Mesenchymal stem cell (in vitro differentiated cells and primary cell): ENCODE measurements at regions not wholly inside any gene's neighbourhood (a gene's known extent, or its start where the extent isn't known, plus 50 kb on each side); places are given as distances from the start of the nearest gene placed in this dataset.

Experiments
- DNase-seq: peaks from one replicate; pipeline ENCODE4 v3.0.0-alpha.2; 2013
- H2AFZ ChIP-seq: one replicate; pipeline ENCODE4 v1.6.1; 2013; ENCODE audit warnings: low read depth, mild to moderate bottlenecking, control low read depth, inconsistent platforms, low read length, moderate library complexity
- H2AK5ac ChIP-seq: 2 replicates; pipeline ENCODE4 v1.6.1; 2013; ENCODE audit warnings: low read length, moderate library complexity, mild to moderate bottlenecking, inconsistent platforms; ENCODE audit not compliant: severe bottlenecking
- H2BK120ac ChIP-seq: one replicate; pipeline ENCODE4 v1.6.1; 2013; ENCODE audit warnings: low read depth, mild to moderate bottlenecking, inconsistent platforms, low read length, moderate library complexity
- H2BK12ac ChIP-seq, 2 experiments: one replicate each; pipeline ENCODE4 v1.6.1; 2013; ENCODE audit warnings: inconsistent platforms in 2 of 2, low read length in 2 of 2, mild to moderate bottlenecking in 2 of 2, moderate library complexity in 2 of 2, control low read depth in 1 of 2
- H2BK15ac ChIP-seq: one replicate; pipeline ENCODE4 v1.6.1; 2013; ENCODE audit warnings: mild to moderate bottlenecking, low read depth, inconsistent platforms; ENCODE audit not compliant: poor library complexity, severe bottlenecking
- H2BK5ac ChIP-seq: 2 replicates; pipeline ENCODE4 v1.6.1; 2013; ENCODE audit warnings: low read depth, mild to moderate bottlenecking, low read length, control low read depth, inconsistent platforms; ENCODE audit not compliant: poor library complexity, severe bottlenecking
- H3K14ac ChIP-seq, 2 experiments: one replicate each; pipeline ENCODE4 v1.6.1; 2013; ENCODE audit warnings: inconsistent platforms in 2 of 2, low read length in 2 of 2, control low read depth in 1 of 2, mild to moderate bottlenecking in 1 of 2, moderate library complexity in 1 of 2
- H3K18ac ChIP-seq, 2 experiments: one replicate each; pipeline ENCODE4 v1.6.1; 2013; ENCODE audit warnings: inconsistent platforms in 2 of 2, low read length in 2 of 2, control low read depth in 1 of 2, low read depth in 1 of 2, mild to moderate bottlenecking in 1 of 2
- H3K23ac ChIP-seq, 2 experiments: one replicate each; pipeline ENCODE4 v1.6.1; 2013; ENCODE audit warnings: inconsistent platforms in 2 of 2, low read length in 2 of 2, mild to moderate bottlenecking in 2 of 2, moderate library complexity in 2 of 2, control low read depth in 1 of 2
- H3K27ac ChIP-seq: 2 replicates; pipeline ENCODE4 v1.5.1; 2013; ENCODE audit warnings: mild to moderate bottlenecking, moderate library complexity, low read length, control low read depth, inconsistent platforms; ENCODE audit not compliant: poor library complexity, severe bottlenecking
- H3K27me3 ChIP-seq, 2 experiments: 2 replicates each; pipeline versions ENCODE4 v1.6.1 to v1.7.0; 2013; ENCODE audit warnings: low read length in 2 of 2, mild to moderate bottlenecking in 2 of 2, moderate library complexity in 2 of 2, control low read depth in 1 of 2, inconsistent platforms in 1 of 2; ENCODE audit not compliant: control insufficient read depth in 1 of 2, insufficient read depth in 1 of 2
- H3K36me3 ChIP-seq, 2 experiments: 2 replicates each; pipeline versions ENCODE4 v1.6.1 to v1.7.0; 2013; ENCODE audit warnings: low read length in 2 of 2, control low read depth in 1 of 2, inconsistent platforms in 1 of 2, low read depth in 1 of 2, mild to moderate bottlenecking in 1 of 2; ENCODE audit not compliant: insufficient read depth in 2 of 2, control insufficient read depth in 1 of 2
- H3K4ac ChIP-seq, 2 experiments: one replicate each; pipeline ENCODE4 v1.6.1; 2013; ENCODE audit warnings: inconsistent platforms in 2 of 2, low read length in 2 of 2, mild to moderate bottlenecking in 2 of 2, moderate library complexity in 2 of 2, control low read depth in 1 of 2, low read depth in 1 of 2
- H3K4me1 ChIP-seq: 2 replicates; pipeline ENCODE4 v1.6.1; 2013; ENCODE audit warnings: low read depth, low read length, control low read depth; ENCODE audit not compliant: control insufficient read depth, insufficient read depth
- H3K4me2 ChIP-seq: 2 replicates; pipeline ENCODE4 v1.6.1; 2013; ENCODE audit warnings: low read length, mild to moderate bottlenecking, inconsistent platforms; ENCODE audit not compliant: poor library complexity, severe bottlenecking
- H3K4me3 ChIP-seq, 2 experiments: 2 replicates each; pipeline versions ENCODE4 v1.5.1 to v1.7.0; 2013; ENCODE audit warnings: low read length in 2 of 2, mild to moderate bottlenecking in 2 of 2, control low read depth in 1 of 2, low read depth in 1 of 2; ENCODE audit not compliant: insufficient read depth in 1 of 2
- H3K79me1 ChIP-seq: replicated peaks from 2 replicates; pipeline ENCODE4 v1.6.1; 2013; ENCODE audit warnings: mild to moderate bottlenecking, control low read depth, low read length, inconsistent platforms; ENCODE audit not compliant: poor library complexity, severe bottlenecking
- H3K9ac ChIP-seq: 2 replicates; pipeline ENCODE4 v1.7.0; 2013; ENCODE audit warnings: mild to moderate bottlenecking, low read length, moderate library complexity
- H3K9me3 ChIP-seq: 2 replicates; pipeline ENCODE4 v1.7.0; 2013; ENCODE audit warnings: mild to moderate bottlenecking, low read length; ENCODE audit not compliant: control insufficient read depth
- H4K8ac ChIP-seq: one replicate; pipeline ENCODE4 v1.6.1; 2013; ENCODE audit warnings: inconsistent platforms, mild to moderate bottlenecking, low read length, moderate library complexity
- H4K91ac ChIP-seq: one replicate; pipeline ENCODE4 v1.6.1; 2013; ENCODE audit warnings: mild to moderate bottlenecking, low read length, inconsistent platforms
- WGBS: methylation state at CpG from one replicate; pipeline ENCODE4 v1.1.7; 2013; ENCODE audit warnings: mixed read lengths; 5-methylcytosine and 5-hydroxymethylcytosine counted together

- Histone ChIP-seq H3K23ac (no peak overlapping the region), H3K79me1 (no peaks in the 10 kb centered on the region)
- 87% methylated on average over 2 of the region's 2 CpGs for WGBS
These were observed 89.8 kb upstream of the TNIP3 start for GRCh38 chr4:121253961-121254360.

DNA sequence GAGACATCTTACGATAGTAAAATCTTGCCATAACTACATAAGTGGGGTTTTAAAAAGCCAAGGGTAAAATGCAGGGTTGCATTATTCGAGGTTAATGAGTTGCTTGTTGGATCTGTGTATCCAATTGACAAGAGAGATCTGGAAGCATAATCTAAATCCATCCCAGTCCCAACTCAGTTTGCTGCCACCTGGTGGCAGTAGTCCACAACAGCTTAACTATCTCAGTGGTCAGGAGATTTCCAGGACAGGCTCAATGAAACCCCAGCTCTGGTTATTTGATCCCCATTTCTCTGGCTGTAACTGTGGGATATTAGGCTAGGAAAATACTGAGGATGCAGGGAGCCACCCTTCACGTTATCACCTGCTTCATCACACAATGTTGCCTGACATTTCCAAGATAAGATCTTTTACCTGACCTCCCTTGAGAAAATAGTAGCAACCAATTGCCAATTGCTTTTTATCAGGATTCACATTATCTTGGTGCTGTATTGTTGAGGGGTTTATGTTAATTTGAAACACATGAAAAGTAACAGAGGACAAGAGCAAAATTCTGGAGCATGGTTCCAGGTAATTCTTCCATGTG, 88.2 kb upstream of the TNIP3 start:
- Histone ChIP-seq H2AK5ac (no peak overlapping the region), H2BK15ac (no peak overlapping the region), H3K18ac (no peak overlapping the region), H3K4me3 (no peak overlapping the region), H2AFZ (no peak overlapping the region), H2BK120ac (no peak overlapping the region), H3K27ac (no peak overlapping the region), H2BK5ac (no peak overlapping the region), H3K36me3 (no peaks in the 10 kb centered on the region), H3K9ac (no peak overlapping the region), H4K8ac (no peak overlapping the region), H3K79me1 (no peaks in the 10 kb centered on the region), H3K27me3 (no peaks in the 10 kb centered on the region), H3K9me3 (no peaks in the 10 kb centered on the region), H4K91ac (no peak overlapping the region), H3K4ac (no peak overlapping the region), H3K4me1 (peaks cover 1% of the 10 kb centered on the region), H3K4me2 (no peak overlapping the region), H3K23ac (no peak overlapping the region), H2BK12ac (no peak overlapping the region), H3K14ac (no peak overlapping the region)
- 6% methylated on average over 3 of the region's 3 CpGs for WGBS
- peak; percentile 73 for DNase-seq

More at GRCh38 chr4:121253961-121254360, 89.8 kb upstream of the TNIP3 start:
- peak overlapping the region in 1 of 2 experiments; percentile 5 for H3K18ac ChIP-seq
- H2BK15ac ChIP-seq, result no peak overlapping the region
- H3K9ac ChIP-seq, result no peak overlapping the region
- H2AFZ ChIP-seq, result no peak overlapping the region
- H3K4me1 ChIP-seq, result peaks cover 1% of the 10 kb centered on the region
- H3K27ac ChIP-seq, result no peak overlapping the region
- no peak overlapping the region for H2BK120ac ChIP-seq
- DNase-seq, result no peak
- H2BK5ac ChIP-seq, result no peak overlapping the region
- H3K9me3 ChIP-seq, result no peaks in the 10 kb centered on the region
- peak overlapping the region; percentile 2 for H4K8ac ChIP-seq
- no peak overlapping the region for H3K4ac ChIP-seq
- peak overlapping the region in 1 of 2 experiments; percentile 61 for H2BK12ac ChIP-seq
- H3K36me3 ChIP-seq, result no peaks in the 10 kb centered on the region
- peak overlapping the region; percentile 12 for H4K91ac ChIP-seq
- no peak overlapping the region for H3K14ac ChIP-seq
- no peaks in the 10 kb centered on the region for H3K27me3 ChIP-seq
- no peak overlapping the region for H2AK5ac ChIP-seq
- H3K4me2 ChIP-seq, result no peak overlapping the region
- H3K4me3 ChIP-seq, result no peak overlapping the region

GRCh38 chr4:121248747-121249146, 84.6 kb upstream of the TNIP3 start:
- Histone ChIP-seq H3K4ac (no peak overlapping the region), H3K14ac (no peak overlapping the region), H4K8ac (no peak overlapping the region), H3K27me3 (no peaks in the 10 kb centered on the region), H2BK15ac (no peak overlapping the region), H2BK5ac (no peak overlapping the region), H2BK120ac (no peak overlapping the region), H2AFZ (no peak overlapping the region), H3K23ac (no peak overlapping the region), H3K4me1 (no peaks in the 10 kb centered on the region), H3K4me2 (no peak overlapping the region), H3K9ac (no peak overlapping the region), H3K27ac (no peak overlapping the region), H4K91ac (no peak overlapping the region), H3K79me1 (no peaks in the 10 kb centered on the region), H2AK5ac (no peak overlapping the region), H2BK12ac (no peak overlapping the region), H3K9me3 (no peaks in the 10 kb centered on the region), H3K4me3 (no peak overlapping the region), H3K36me3 (no peaks in the 10 kb centered on the region), H3K18ac (no peak overlapping the region)
- WGBS, result 80% methylated on average over 2 of the region's 2 CpGs
- no peak for DNase-seq

DNA sequence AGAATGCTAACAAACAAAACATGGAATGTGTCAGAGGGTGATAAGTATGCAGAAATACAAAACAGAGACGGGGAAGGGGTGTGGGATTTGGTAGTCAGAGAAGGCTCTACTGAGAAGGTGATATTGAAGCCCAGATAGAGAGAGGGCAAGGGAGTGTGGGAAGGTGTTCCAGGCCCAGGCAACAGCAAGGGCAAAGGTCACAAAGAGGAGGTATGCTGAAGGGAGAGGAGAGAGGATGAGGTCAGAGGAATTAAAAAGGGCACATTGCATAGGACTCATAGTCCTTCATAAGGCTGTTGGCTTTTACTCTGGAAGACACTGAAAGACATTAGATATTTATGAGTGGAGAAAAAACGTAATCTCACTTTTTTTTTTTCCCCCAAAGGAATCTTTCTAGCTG, 82.6 kb upstream of the TNIP3 start:
- Histone ChIP-seq H3K27ac (no peak overlapping the region), H3K36me3 (no peaks in the 10 kb centered on the region), H3K4me3 (no peak overlapping the region), H4K91ac (peak overlapping the region; percentile 61), H3K14ac (no peak overlapping the region), H3K4ac (no peak overlapping the region), H2AFZ (no peak overlapping the region), H3K18ac (peak overlapping the region in 1 of 2 experiments; percentile 8), H3K9ac (no peak overlapping the region), H3K23ac (no peak overlapping the region), H2BK15ac (no peak overlapping the region), H3K4me2 (no peak overlapping the region), H3K79me1 (no peaks in the 10 kb centered on the region), H2BK120ac (no peak overlapping the region), H3K4me1 (peaks cover 1% of the 10 kb centered on the region), H3K27me3 (no peaks in the 10 kb centered on the region), H2BK5ac (no peak overlapping the region), H2BK12ac (no peak overlapping the region), H3K9me3 (no peaks in the 10 kb centered on the region), H4K8ac (no peak overlapping the region), H2AK5ac (peak overlapping the region; percentile 22)
- no peak for DNase-seq
- 49% methylated on average over 1 of the region's 2 CpGs for WGBS
